ENCODE measurements at regions not wholly inside any gene's neighbourhood (a gene's known extent, or its start where the extent isn't known, plus 50 kb on each side); places are given as distances from the start of the nearest gene placed in this dataset.

- no peaks in the 10 kb centered on the region for H3K27me3 ChIP-seq (ENCODE audit: low read length)
- H3K9me2 ChIP-seq (replicated peaks; ENCODE audit: insufficient read depth, low read length), result no peaks in the 10 kb centered on the region
- no peak overlapping the region for H3K9ac ChIP-seq (ENCODE audit: low read length)
- no peaks in the 10 kb centered on the region for H3F3A ChIP-seq (ENCODE audit: insufficient read depth)
- no peak overlapping the region for H2AFZ ChIP-seq (ENCODE audit: low read depth, low read length, severe bottlenecking)
- no peaks in the 10 kb centered on the region for H4K20me1 ChIP-seq (ENCODE audit: low read depth, low read length)
- H3K4me2 ChIP-seq (ENCODE audit: low read depth, low read length, poor library complexity, severe bottlenecking), result no peak overlapping the region
- H3K4me3 ChIP-seq (ENCODE audit: insufficient read depth, low read length, poor library complexity, severe bottlenecking), result no peak overlapping the region
- H3K9me3 ChIP-seq (ENCODE audit: insufficient read depth, low read length), result no peaks in the 10 kb centered on the region
- H3K27ac ChIP-seq (ENCODE audit: low read depth, low read length), result no peak overlapping the region
- no peaks in the 10 kb centered on the region for H3K79me2 ChIP-seq (ENCODE audit: insufficient read depth, low read length)
- no peaks in the 10 kb centered on the region for H3K36me3 ChIP-seq (ENCODE audit: low read length)
- TF ChIP-seq EZH2phosphoT487 (conservative IDR thresholded peaks at IDR 0.05; ENCODE audit: low read length) (no peak), CTCF (IDR thresholded peaks at IDR 0.05; ENCODE audit: insufficient read depth, low read length, poor library complexity, severe bottlenecking) (no peak)
Measured at GRCh38 chr4:108446556-108446955, 173.8 kb upstream of the RPL34 start.

- H3K9ac ChIP-seq (ENCODE audit: low read length), result no peak overlapping the region
- H3K27me3 ChIP-seq (ENCODE audit: low read length), result no peaks in the 10 kb centered on the region
- H3K9me3 ChIP-seq (ENCODE audit: insufficient read depth, low read length), result no peaks in the 10 kb centered on the region
- TF ChIP-seq EZH2phosphoT487 (conservative IDR thresholded peaks at IDR 0.05; ENCODE audit: low read length), result no peak
- no peak for TF ChIP-seq CTCF (IDR thresholded peaks at IDR 0.05; ENCODE audit: insufficient read depth, low read length, poor library complexity, severe bottlenecking)
- H2AFZ ChIP-seq (ENCODE audit: low read depth, low read length, severe bottlenecking), result no peak overlapping the region
- H3K4me2 ChIP-seq (ENCODE audit: low read depth, low read length, poor library complexity, severe bottlenecking), result no peak overlapping the region
- no peaks in the 10 kb centered on the region for H4K20me1 ChIP-seq (ENCODE audit: low read depth, low read length)
- H3K79me2 ChIP-seq (ENCODE audit: insufficient read depth, low read length), result no peaks in the 10 kb centered on the region
- no peaks in the 10 kb centered on the region for H3K36me3 ChIP-seq (ENCODE audit: low read length)
- H3K9me2 ChIP-seq (replicated peaks; ENCODE audit: insufficient read depth, low read length), result no peaks in the 10 kb centered on the region
- no peak overlapping the region for H3K4me3 ChIP-seq (ENCODE audit: insufficient read depth, low read length, poor library complexity, severe bottlenecking)
- no peaks in the 10 kb centered on the region for H3F3A ChIP-seq (ENCODE audit: insufficient read depth)
- no peak overlapping the region for H3K27ac ChIP-seq (ENCODE audit: low read depth, low read length)
Measured at GRCh38 chr4:108445716-108446115, 174.7 kb upstream of the RPL34 start.

GRCh38 chr4:108443585-108443984 is 176.8 kb upstream of the RPL34 start:
- H2AFZ ChIP-seq (ENCODE audit: low read depth, low read length, severe bottlenecking), result no peak overlapping the region
- no peak overlapping the region for H3K4me2 ChIP-seq (ENCODE audit: low read depth, low read length, poor library complexity, severe bottlenecking)
- H3K9ac ChIP-seq (ENCODE audit: low read length), result no peak overlapping the region
- no peaks in the 10 kb centered on the region for H3K79me2 ChIP-seq (ENCODE audit: insufficient read depth, low read length)
- H3K27ac ChIP-seq (ENCODE audit: low read depth, low read length), result no peak overlapping the region
- no peaks in the 10 kb centered on the region for H3K27me3 ChIP-seq (ENCODE audit: low read length)
- no peaks in the 10 kb centered on the region for H3K9me3 ChIP-seq (ENCODE audit: insufficient read depth, low read length)
- no peaks in the 10 kb centered on the region for H3F3A ChIP-seq (ENCODE audit: insufficient read depth)
- H3K4me3 ChIP-seq (ENCODE audit: insufficient read depth, low read length, poor library complexity, severe bottlenecking), result no peak overlapping the region
- no peaks in the 10 kb centered on the region for H4K20me1 ChIP-seq (ENCODE audit: low read depth, low read length)
- TF ChIP-seq CTCF (IDR thresholded peaks at IDR 0.05; ENCODE audit: insufficient read depth, low read length, poor library complexity, severe bottlenecking) (no peak), EZH2phosphoT487 (conservative IDR thresholded peaks at IDR 0.05; ENCODE audit: low read length) (no peak)
- no peaks in the 10 kb centered on the region for H3K36me3 ChIP-seq (ENCODE audit: low read length)
- no peaks in the 10 kb centered on the region for H3K9me2 ChIP-seq (replicated peaks; ENCODE audit: insufficient read depth, low read length)

Measured in SU-DHL-6 (cell line).